Right lobe of liver (tissue), 4 donors: ENCODE measurements at regions not wholly inside any gene's neighbourhood (a gene's known extent, or its start where the extent isn't known, plus 50 kb on each side); places are given as distances from the start of the nearest gene placed in this dataset.

Source experiments
- POLR2A ChIP-seq: fragments of 450-650 bp; IDR thresholded peaks from one replicate; pipeline ENCODE4 v1.6.1; 2017; ENCODE audit warnings: antibody characterized with exemption, mild to moderate bottlenecking
- TF ChIP-seq, protein P1 (sequence below), 4 donors: fragments of 200-600 bp in 3 of 4; fragments of 450-650 bp in 1 of 4; IDR thresholded peaks; one replicate each; pipeline versions ENCODE4 v1.5.1 to v1.8.0; 2016 to 2022; ENCODE audit warnings: antibody characterized with exemption in 4 of 4, mild to moderate bottlenecking in 2 of 4
- donor health status: DM: no; HTN: no; CAD: no.
- donor health status: DM: no; HTN: no; CAD: no.
- donor health status: DM: no; HTN: yes; CAD: no.

DNA sequence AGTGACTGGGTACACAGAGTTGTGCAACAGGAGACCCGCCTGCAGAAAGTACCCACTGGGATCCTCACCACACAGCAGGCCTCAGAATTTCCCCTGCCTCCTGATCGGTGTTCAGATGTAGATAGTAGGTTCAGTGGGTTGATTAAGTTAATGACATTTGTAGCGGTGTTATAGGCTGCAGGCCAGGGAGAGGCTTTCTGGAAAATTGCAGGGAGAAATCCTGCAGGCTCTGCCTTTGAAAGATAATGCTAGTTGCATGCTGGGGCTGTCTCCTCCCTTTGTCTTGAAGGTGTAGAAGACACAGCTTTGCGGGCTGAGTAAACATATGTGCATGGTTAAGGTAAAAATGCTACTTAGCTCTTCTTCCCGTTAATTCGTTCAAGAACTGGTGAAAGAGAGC, 406.3 kb upstream of the RBFOX1 start:
- TF ChIP-seq, protein P1, sequence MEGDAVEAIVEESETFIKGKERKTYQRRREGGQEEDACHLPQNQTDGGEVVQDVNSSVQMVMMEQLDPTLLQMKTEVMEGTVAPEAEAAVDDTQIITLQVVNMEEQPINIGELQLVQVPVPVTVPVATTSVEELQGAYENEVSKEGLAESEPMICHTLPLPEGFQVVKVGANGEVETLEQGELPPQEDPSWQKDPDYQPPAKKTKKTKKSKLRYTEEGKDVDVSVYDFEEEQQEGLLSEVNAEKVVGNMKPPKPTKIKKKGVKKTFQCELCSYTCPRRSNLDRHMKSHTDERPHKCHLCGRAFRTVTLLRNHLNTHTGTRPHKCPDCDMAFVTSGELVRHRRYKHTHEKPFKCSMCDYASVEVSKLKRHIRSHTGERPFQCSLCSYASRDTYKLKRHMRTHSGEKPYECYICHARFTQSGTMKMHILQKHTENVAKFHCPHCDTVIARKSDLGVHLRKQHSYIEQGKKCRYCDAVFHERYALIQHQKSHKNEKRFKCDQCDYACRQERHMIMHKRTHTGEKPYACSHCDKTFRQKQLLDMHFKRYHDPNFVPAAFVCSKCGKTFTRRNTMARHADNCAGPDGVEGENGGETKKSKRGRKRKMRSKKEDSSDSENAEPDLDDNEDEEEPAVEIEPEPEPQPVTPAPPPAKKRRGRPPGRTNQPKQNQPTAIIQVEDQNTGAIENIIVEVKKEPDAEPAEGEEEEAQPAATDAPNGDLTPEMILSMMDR (IDR thresholded peaks at IDR 0.05) = no peak
- no peak for TF ChIP-seq POLR2A
